H1 (cell line): ENCODE measurements at regions not wholly inside any gene's neighbourhood (a gene's known extent, or its start where the extent isn't known, plus 50 kb on each side); places are given as distances from the start of the nearest gene placed in this dataset.

Experiments used
- CTCF ChIA-PET: fragments of 300-600 bp; sonication (Branson Sonifier 250); formaldehyde crosslinking; loops from one replicate; lab custom pipeline; 2021; ENCODE audit not compliant: partially characterized antibody; lab: Charles Lee
- POLR2A ChIA-PET: fragments of 300-600 bp; sonication (Branson Sonifier 250); formaldehyde crosslinking; loops from one replicate; lab custom pipeline; 2021; ENCODE audit warnings: inconsistent platforms; ENCODE audit not compliant: partially characterized antibody; lab: Charles Lee
- DNase-seq, 2 experiments: peaks; one replicate each; pipeline versions ENCODE4 v3.0.0 to v3.0.0-alpha.2; 2010 to 2022; ENCODE audit warnings: low spot score in 2 of 2, low read depth in 1 of 2, mixed read lengths in 1 of 2
- FAIRE-seq: peaks from 2 replicates; lab custom pipeline; 2011; peaks lifted over from hg19 to GRCh38; lab: Jason Lieb, UNC
- H2AFZ ChIP-seq: 2 replicates; pipeline ENCODE4 v1.8.1; 2012; ENCODE audit warnings: low read length, inconsistent platforms
- H2AK5ac ChIP-seq: 2 replicates; pipeline ENCODE4 v1.6.1; 2013; ENCODE audit warnings: low read depth, low read length
- H2BK120ac ChIP-seq: replicated peaks from 2 replicates; pipeline ENCODE3; 2013; ENCODE audit warnings: low read depth, low read length, inconsistent platforms
- H2BK12ac ChIP-seq: 2 replicates; pipeline ENCODE4 v1.6.1; 2013; ENCODE audit warnings: low read depth, low read length
- H2BK15ac ChIP-seq: 2 replicates; pipeline ENCODE4 v1.6.1; 2013; ENCODE audit warnings: low read length
- H2BK20ac ChIP-seq: 2 replicates; pipeline ENCODE4 v1.6.1; 2013; ENCODE audit warnings: low read length
- H2BK5ac ChIP-seq: 2 replicates; pipeline ENCODE4 v1.6.1; 2013; ENCODE audit warnings: low read depth, low read length
- H3K14ac ChIP-seq: 2 replicates; pipeline ENCODE4 v1.6.1; 2013; ENCODE audit warnings: inconsistent platforms; ENCODE audit not compliant: insufficient read length
- H3K18ac ChIP-seq: 2 replicates; pipeline ENCODE4 v1.6.1; 2013; ENCODE audit warnings: low read length; ENCODE audit errors: extremely low read depth
- H3K23ac ChIP-seq: 2 replicates; pipeline ENCODE4 v1.6.1; 2013; ENCODE audit warnings: inconsistent platforms; ENCODE audit not compliant: insufficient read length
- H3K23me2 ChIP-seq: 2 replicates; pipeline ENCODE4 v1.6.1; 2013; ENCODE audit warnings: low read depth, low read length
- H3K27ac ChIP-seq: 2 replicates; pipeline ENCODE4 v1.6.1; 2011; ENCODE audit warnings: low read depth, low read length, inconsistent platforms
- H3K27me3 ChIP-seq, 4 experiments: replicated peaks in 1 of 4; 1 replicate in 1 of 4; 2 replicates in 3 of 4; pipeline versions ENCODE4 v1.6.1 to v1.8.1; 2011 to 2013; ENCODE audit warnings: low read length in 3 of 4, mild to moderate bottlenecking in 3 of 4, inconsistent platforms in 2 of 4, mixed read lengths in 2 of 4, moderate library complexity in 1 of 4; ENCODE audit not compliant: control insufficient read depth in 3 of 4, insufficient read depth in 3 of 4; ENCODE audit errors: extremely low read depth in 1 of 4
- H3K36me3 ChIP-seq, 4 experiments: 2 replicates each; pipeline versions ENCODE4 v1.6.1 to v1.8.1; 2011 to 2013; ENCODE audit warnings: mild to moderate bottlenecking in 4 of 4, low read length in 3 of 4, moderate library complexity in 2 of 4, control low read depth in 1 of 4, inconsistent platforms in 1 of 4; ENCODE audit not compliant: insufficient read depth in 4 of 4, control insufficient read depth in 2 of 4
- H3K4ac ChIP-seq: replicated peaks from 2 replicates; pipeline ENCODE3; 2013; ENCODE audit warnings: low read length, low read depth, mixed read lengths, inconsistent platforms; ENCODE audit not compliant: insufficient read length
- H3K4me1 ChIP-seq, 4 experiments: replicated peaks in 1 of 4; 1 replicate in 1 of 4; 2 replicates in 3 of 4; pipeline versions ENCODE4 v1.6.1 to v1.8.1; 2011 to 2013; ENCODE audit warnings: low read length in 3 of 4, inconsistent platforms in 2 of 4, mixed read lengths in 1 of 4; ENCODE audit not compliant: insufficient read depth in 4 of 4, control insufficient read depth in 3 of 4
- H3K4me2 ChIP-seq, 2 experiments: 2 replicates each; pipeline versions ENCODE4 v1.6.1 to v1.8.1; 2011 to 2013; ENCODE audit warnings: low read depth in 2 of 2, low read length in 2 of 2, control low read depth in 1 of 2, inconsistent platforms in 1 of 2, mild to moderate bottlenecking in 1 of 2; ENCODE audit not compliant: insufficient read depth in 1 of 2
- H3K4me3 ChIP-seq, 4 experiments: fragments of 200-600, 300-600 bp in 1 of 4; sonication (generic), shearing (Covaris generic), sonication (Bioruptor Twin) in 1 of 4; 2 replicates each; pipeline versions ENCODE4 v1.5.1 to v1.8.1; 2011 to 2016; ENCODE audit warnings: low read length in 4 of 4, low read depth in 3 of 4, control low read depth in 2 of 4, inconsistent platforms in 2 of 4, mild to moderate bottlenecking in 2 of 4, mixed read lengths in 1 of 4, moderate library complexity in 1 of 4; ENCODE audit not compliant: insufficient read depth in 2 of 4; ENCODE audit errors: extremely low read depth in 1 of 4
- H3K56ac ChIP-seq: replicated peaks from 2 replicates; pipeline ENCODE3; 2013; ENCODE audit warnings: low read depth, mild to moderate bottlenecking, mixed read lengths, low read length, inconsistent platforms; ENCODE audit not compliant: insufficient read length
- H3K79me1 ChIP-seq: 2 replicates; pipeline ENCODE4 v1.6.1; 2013; ENCODE audit warnings: low read depth, low read length, control low read depth
- H3K79me2 ChIP-seq, 2 experiments: 2 replicates each; pipeline versions ENCODE4 v1.6.1 to v1.8.1; 2012 to 2013; ENCODE audit warnings: low read length in 2 of 2, mild to moderate bottlenecking in 2 of 2, inconsistent platforms in 1 of 2; ENCODE audit not compliant: insufficient read depth in 2 of 2, control insufficient read depth in 1 of 2
- H3K9ac ChIP-seq, 4 experiments: replicated peaks in 1 of 4; 1 replicate in 1 of 4; 2 replicates in 3 of 4; pipeline versions ENCODE4 v1.6.1 to v1.8.1; 2011 to 2013; ENCODE audit warnings: low read depth in 3 of 4, low read length in 3 of 4, control low read depth in 2 of 4, mild to moderate bottlenecking in 2 of 4, moderate library complexity in 2 of 4, inconsistent platforms in 1 of 4; ENCODE audit errors: extremely low read depth in 1 of 4
- H3K9me3 ChIP-seq, 2 experiments: 2 replicates each; pipeline versions ENCODE4 v1.6.1 to v1.8.1; 2012 to 2013; ENCODE audit warnings: mild to moderate bottlenecking in 2 of 2, moderate library complexity in 2 of 2, control low read depth in 1 of 2, inconsistent platforms in 1 of 2, low read depth in 1 of 2, low read length in 1 of 2, mixed read lengths in 1 of 2; ENCODE audit not compliant: insufficient read depth in 2 of 2
- H4K20me1 ChIP-seq, 2 experiments: replicated peaks in 1 of 2; 2 replicates each; pipeline versions ENCODE3 to v1.8.1; 2011 to 2013; ENCODE audit warnings: inconsistent platforms in 2 of 2, low read length in 2 of 2, mild to moderate bottlenecking in 1 of 2; ENCODE audit not compliant: insufficient read depth in 2 of 2, control insufficient read depth in 1 of 2
- H4K5ac ChIP-seq: 2 replicates; pipeline ENCODE4 v1.6.1; 2013; ENCODE audit warnings: low read length, low read depth, mixed read lengths, inconsistent platforms; ENCODE audit not compliant: insufficient read length
- H4K8ac ChIP-seq: 2 replicates; pipeline ENCODE4 v1.8.0; 2013; ENCODE audit warnings: mild to moderate bottlenecking, moderate library complexity, low read length, inconsistent platforms; ENCODE audit not compliant: insufficient read depth; ENCODE audit errors: extremely low read depth
- H4K91ac ChIP-seq: replicated peaks from 2 replicates; pipeline ENCODE3; 2013; ENCODE audit warnings: low read length, mixed read lengths, inconsistent platforms; ENCODE audit not compliant: insufficient read length
- BRCA1 ChIP-seq: IDR thresholded peaks from 2 replicates; pipeline ENCODE4 v1.6.1; 2012; ENCODE audit warnings: low read depth, low read length, improper control_type of control experiment
- CTBP2 ChIP-seq: IDR thresholded peaks from 2 replicates; pipeline ENCODE4 v1.7.0; 2011; ENCODE audit warnings: borderline replicate concordance, mild to moderate bottlenecking, moderate library complexity, mixed read lengths, low read length; ENCODE audit not compliant: insufficient read depth, insufficient read length
- GTF2F1 ChIP-seq: IDR thresholded peaks from 2 replicates; pipeline ENCODE4 v1.6.1; 2012; ENCODE audit warnings: low read depth, low read length, improper control_type of control experiment, borderline replicate concordance
- WGBS, 2 experiments: shearing (Covaris generic) in 1 of 2; methylation state at CpG; one replicate each; pipeline versions ENCODE4 v1.1.6 to v1.1.7; 2013 to 2015; ENCODE audit warnings: low lambda C conversion rate in 2 of 2, mixed read lengths in 2 of 2, inconsistent platforms in 1 of 2, low coverage in 1 of 2, missing lambda C conversion rate in 1 of 2; ENCODE audit not compliant: insufficient replicate concordance in 2 of 2, insufficient coverage in 1 of 2, insufficient read length in 1 of 2; ENCODE audit errors: extremely low coverage in 1 of 2, missing lambda C conversion rate in 1 of 2; 5-methylcytosine and 5-hydroxymethylcytosine counted together

GRCh38 chr4:20430259-20430941, 178.7 kb downstream of the SLIT2 start:
- Histone ChIP-seq H4K91ac (no peak overlapping the region), H2BK120ac (no peak overlapping the region), H3K23ac (no peak overlapping the region), H2BK15ac (no peak overlapping the region), H3K14ac (no peak overlapping the region), H3K4me1 (peaks cover 0 to 7% (median 2%) of the 10 kb centered on the region in 4 experiments; a peak in 2 of 7 replicates), H3K79me1 (no peaks in the 10 kb centered on the region)
- FAIRE-seq (no peak), DNase-seq (no peak)
- CTCF ChIA-PET = interaction anchor here (0.7 to 2.8 kb wide), 7 partner anchors 11 to 383 kb away, joined by 3 to 13 read pairs (median 6); no protein-coding TSS in a partner anchor
- no peak for TF ChIP-seq CTBP2
- no peak for TF ChIP-seq BRCA1
- no peak for TF ChIP-seq GTF2F1
- TF ChIP-seq, all 59 proteins: peak for 0
- H2BK5ac ChIP-seq = no peak overlapping the region
- no peaks in the 10 kb centered on the region for H3K23me2 ChIP-seq
- H4K20me1 ChIP-seq = no peaks in the 10 kb centered on the region
- H3K4me3 ChIP-seq = no peak overlapping the region
- POLR2A ChIA-PET = interaction anchor here (1.6 kb wide), 1 partner anchor 179 kb away, joined by 4 read pairs; no protein-coding TSS in a partner anchor
- no peak overlapping the region for H3K4me2 ChIP-seq
- H3K9me3 ChIP-seq = no peaks in the 10 kb centered on the region
- H4K5ac ChIP-seq = no peak overlapping the region
- H2BK12ac ChIP-seq = no peak overlapping the region
- no peak overlapping the region for H4K8ac ChIP-seq
- no peaks in the 10 kb centered on the region for H3K27me3 ChIP-seq
- H2BK20ac ChIP-seq = no peak overlapping the region
- no peak overlapping the region for H3K27ac ChIP-seq
- WGBS, 2 experiments = 91% methylated on average over 5 of the region's 5 CpGs; no CpG with 5 or more reads in 1 of the 2 experiments
- no peak overlapping the region for H3K18ac ChIP-seq
- no peak overlapping the region for H2AK5ac ChIP-seq
- H3K79me2 ChIP-seq = no peaks in the 10 kb centered on the region
- no peak overlapping the region for H2AFZ ChIP-seq
- no peak overlapping the region for H3K4ac ChIP-seq
- H3K36me3 ChIP-seq = no peaks in the 10 kb centered on the region
- H3K9ac ChIP-seq = no peak overlapping the region
- no peak overlapping the region for H3K56ac ChIP-seq
